ENCODE measurements at regions not wholly inside any gene's neighbourhood (a gene's known extent, or its start where the extent isn't known, plus 50 kb on each side); places are given as distances from the start of the nearest gene placed in this dataset.

GRCh38 chr21:22416555-22416954 is 1418.3 kb downstream of the NCAM2 start:
- no peak for DNase-seq

- peak; percentile 89 for DNase-seq
These were observed 1423.4 kb downstream of the NCAM2 start for GRCh38 chr21:22421416-22422180.

GRCh38 chr21:22438428-22439086 is 1440.3 kb downstream of the NCAM2 start:
- DNase-seq: no peak

GRCh38 chr21:22444990-22445389 is 1446.8 kb downstream of the NCAM2 start:
- no peak for DNase-seq

GRCh38 chr21:22450507-22450906 is 1452.3 kb downstream of the NCAM2 start:
- no peak for DNase-seq

GRCh38 chr21:22456241-22456640 is 1458.0 kb downstream of the NCAM2 start:
- no peak for DNase-seq

- DNase-seq: no peak
These were observed 1470.7 kb downstream of the NCAM2 start for GRCh38 chr21:22468893-22469292.

GRCh38 chr21:22474403-22474802 is 1476.2 kb downstream of the NCAM2 start:
- no peak for DNase-seq

GRCh38 chr21:22476214-22476613 is 1478.0 kb downstream of the NCAM2 start:
- no peak for DNase-seq

- DNase-seq: no peak
These were observed 1478.8 kb downstream of the NCAM2 start for GRCh38 chr21:22476726-22477646.

GRCh38 chr21:22490049-22490448 is 1491.8 kb downstream of the NCAM2 start:
- DNase-seq: no peak

GRCh38 chr21:22516230-22516629 is 1518.0 kb downstream of the NCAM2 start:
- peak; percentile 88 to 93 for DNase-seq

- DNase-seq: no peak
These were observed 1537.4 kb downstream of the NCAM2 start for GRCh38 chr21:22535630-22536029.

GRCh38 chr21:22536509-22536908 is 1538.3 kb downstream of the NCAM2 start:
- peak; percentile 36 to 50 for DNase-seq

GRCh38 chr21:22544747-22545146 is 1546.5 kb downstream of the NCAM2 start:
- DNase-seq: no peak

- DNase-seq: no peak
These were observed 1554.2 kb downstream of the NCAM2 start for GRCh38 chr21:22552390-22552789.

- DNase-seq: no peak
These were observed 1556.6 kb downstream of the NCAM2 start for GRCh38 chr21:22554690-22555316.

GRCh38 chr21:22556829-22557228 is 1558.6 kb downstream of the NCAM2 start:
- no peak for DNase-seq

GRCh38 chr21:22561946-22562345 is 1563.7 kb downstream of the NCAM2 start:
- no peak for DNase-seq

- no peak for DNase-seq
These were observed 1575.6 kb downstream of the NCAM2 start for GRCh38 chr21:22573834-22574233.

GRCh38 chr21:22575165-22575584 is 1577.0 kb downstream of the NCAM2 start:
- DNase-seq: peak; percentile 81 to 85

- DNase-seq: no peak
These were observed 1581.5 kb downstream of the NCAM2 start for GRCh38 chr21:22579741-22580140.

- DNase-seq: no peak
These were observed 1583.8 kb downstream of the NCAM2 start for GRCh38 chr21:22582026-22582425.
